GM12878 (cell line): ENCODE measurements at regions not wholly inside any gene's neighbourhood (a gene's known extent, or its start where the extent isn't known, plus 50 kb on each side); places are given as distances from the start of the nearest gene placed in this dataset.

Experiments used
- CBX3 ChIP-seq: fragments of 200-600 bp; sonication (generic); IDR thresholded peaks from 2 replicates; pipeline ENCODE4 v1.6.1; 2016; ENCODE audit warnings: low read depth, borderline replicate concordance
- CTCF ChIP-seq, 3 experiments: IDR thresholded peaks in 2 of 3; conservative IDR thresholded peaks in 1 of 3; 2 replicates each; pipeline ENCODE4 v1.5.1; 2011; ENCODE audit warnings: low read depth in 3 of 3, low read length in 3 of 3, mild to moderate bottlenecking in 3 of 3, control low read depth in 2 of 3, moderate library complexity in 2 of 3, inconsistent platforms in 1 of 3, mixed read lengths in 1 of 3; ENCODE audit not compliant: control insufficient read depth in 2 of 3, insufficient read depth in 1 of 3; ENCODE audit errors: extremely low read depth in 1 of 3
- EZH2 ChIP-seq: IDR thresholded peaks from 2 replicates; pipeline ENCODE4 v1.6.1; 2012; ENCODE audit warnings: low read depth, mild to moderate bottlenecking, control low read depth, inconsistent platforms, low read length, borderline replicate concordance; ENCODE audit not compliant: control insufficient read depth
- MXI1 ChIP-seq: fragments of 150-350 bp; IDR thresholded peaks from 2 replicates; pipeline ENCODE4 v1.6.1; 2011; ENCODE audit warnings: low read depth, mild to moderate bottlenecking, inconsistent platforms, low read length, improper control_type of control experiment
- POLR2A ChIP-seq: IDR thresholded peaks from 2 replicates; pipeline ENCODE4 v1.6.1; 2011; ENCODE audit warnings: low read depth, mild to moderate bottlenecking, low read length
- POLR2AphosphoS2 ChIP-seq: IDR thresholded peaks from 2 replicates; pipeline ENCODE4 v1.6.1; 2011; ENCODE audit warnings: low read depth, mild to moderate bottlenecking, low read length, improper control_type of control experiment, moderate library complexity
- RBBP5 ChIP-seq: fragments of 200-600 bp; sonication (generic); conservative IDR thresholded peaks from 2 replicates; pipeline ENCODE4 v1.6.1; 2016
- RUNX3 ChIP-seq: IDR thresholded peaks from 2 replicates; pipeline ENCODE4 v1.6.1; 2012; ENCODE audit warnings: low read length, inconsistent platforms
- ZBED1 ChIP-seq: IDR thresholded peaks from 2 replicates; pipeline ENCODE4 v1.6.1; 2016; ENCODE audit warnings: borderline replicate concordance
- TF ChIP-seq, protein P1 (sequence below): fragments of 450-650 bp; IDR thresholded peaks from 2 replicates; pipeline ENCODE4 v1.6.1; 2016; ENCODE audit warnings: mild to moderate bottlenecking

- no peak for TF ChIP-seq CTCF (IDR thresholded peaks at IDR 0.05 in 2 of 3, conservative IDR thresholded peaks at IDR 0.05 in 1 of 3; ENCODE audit: control insufficient read depth in 2 of 3, extremely low read depth in 1 of 3, insufficient read depth in 1 of 3, low read depth in 3 of 3, low read length in 3 of 3)
- no peak for TF ChIP-seq ZBED1
- TF ChIP-seq, protein P1, sequence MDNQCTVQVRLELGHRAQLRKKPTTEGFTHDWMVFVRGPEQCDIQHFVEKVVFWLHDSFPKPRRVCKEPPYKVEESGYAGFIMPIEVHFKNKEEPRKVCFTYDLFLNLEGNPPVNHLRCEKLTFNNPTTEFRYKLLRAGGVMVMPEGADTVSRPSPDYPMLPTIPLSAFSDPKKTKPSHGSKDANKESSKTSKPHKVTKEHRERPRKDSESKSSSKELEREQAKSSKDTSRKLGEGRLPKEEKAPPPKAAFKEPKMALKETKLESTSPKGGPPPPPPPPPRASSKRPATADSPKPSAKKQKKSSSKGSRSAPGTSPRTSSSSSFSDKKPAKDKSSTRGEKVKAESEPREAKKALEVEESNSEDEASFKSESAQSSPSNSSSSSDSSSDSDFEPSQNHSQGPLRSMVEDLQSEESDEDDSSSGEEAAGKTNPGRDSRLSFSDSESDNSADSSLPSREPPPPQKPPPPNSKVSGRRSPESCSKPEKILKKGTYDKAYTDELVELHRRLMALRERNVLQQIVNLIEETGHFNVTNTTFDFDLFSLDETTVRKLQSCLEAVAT = no peak
- no peak for TF ChIP-seq EZH2
- TF ChIP-seq RBBP5 = no peak
- no peak for TF ChIP-seq POLR2A
- TF ChIP-seq RUNX3 = no peak
- TF ChIP-seq CBX3 = no peak
- no peak for TF ChIP-seq POLR2AphosphoS2
- TF ChIP-seq MXI1 = no peak
Observed at GRCh38 chr5:6976971-6977370, 263.7 kb downstream of the TENT4A start.
